B cell (primary cell): ENCODE measurements at regions not wholly inside any gene's neighbourhood (a gene's known extent, or its start where the extent isn't known, plus 50 kb on each side); places are given as distances from the start of the nearest gene placed in this dataset.

Experiments used
- EZH2 ChIP-seq: IDR thresholded peaks from 2 replicates; pipeline ENCODE4 v1.6.1; 2012; ENCODE audit warnings: borderline replicate concordance, low read depth, mild to moderate bottlenecking, moderate library complexity, low read length; ENCODE audit not compliant: insufficient read depth, poor library complexity, severe bottlenecking
- TF ChIP-seq, protein P1 (sequence below): fragments of 200-600 bp; IDR thresholded peaks from one replicate; pipeline ENCODE4 v1.8.0; 2022; ENCODE audit warnings: antibody characterized with exemption, mild to moderate bottlenecking

GRCh38 chr2:235264512-235264911, 229.3 kb upstream of the AGAP1 start:
- TF ChIP-seq EZH2: no peak
- TF ChIP-seq, protein P1, sequence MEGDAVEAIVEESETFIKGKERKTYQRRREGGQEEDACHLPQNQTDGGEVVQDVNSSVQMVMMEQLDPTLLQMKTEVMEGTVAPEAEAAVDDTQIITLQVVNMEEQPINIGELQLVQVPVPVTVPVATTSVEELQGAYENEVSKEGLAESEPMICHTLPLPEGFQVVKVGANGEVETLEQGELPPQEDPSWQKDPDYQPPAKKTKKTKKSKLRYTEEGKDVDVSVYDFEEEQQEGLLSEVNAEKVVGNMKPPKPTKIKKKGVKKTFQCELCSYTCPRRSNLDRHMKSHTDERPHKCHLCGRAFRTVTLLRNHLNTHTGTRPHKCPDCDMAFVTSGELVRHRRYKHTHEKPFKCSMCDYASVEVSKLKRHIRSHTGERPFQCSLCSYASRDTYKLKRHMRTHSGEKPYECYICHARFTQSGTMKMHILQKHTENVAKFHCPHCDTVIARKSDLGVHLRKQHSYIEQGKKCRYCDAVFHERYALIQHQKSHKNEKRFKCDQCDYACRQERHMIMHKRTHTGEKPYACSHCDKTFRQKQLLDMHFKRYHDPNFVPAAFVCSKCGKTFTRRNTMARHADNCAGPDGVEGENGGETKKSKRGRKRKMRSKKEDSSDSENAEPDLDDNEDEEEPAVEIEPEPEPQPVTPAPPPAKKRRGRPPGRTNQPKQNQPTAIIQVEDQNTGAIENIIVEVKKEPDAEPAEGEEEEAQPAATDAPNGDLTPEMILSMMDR: no peak
